HG03039 (cell line): ENCODE measurements at regions not wholly inside any gene's neighbourhood (a gene's known extent, or its start where the extent isn't known, plus 50 kb on each side); places are given as distances from the start of the nearest gene placed in this dataset.

Source experiments
- ATAC-seq: cut with Tn5 transposase; IDR thresholded peaks from one replicate; pipeline ENCODE4 v1.9.1; 2021; ENCODE audit warnings: mild to moderate bottlenecking, moderate library complexity; ENCODE audit not compliant: unreplicated experiment

DNA sequence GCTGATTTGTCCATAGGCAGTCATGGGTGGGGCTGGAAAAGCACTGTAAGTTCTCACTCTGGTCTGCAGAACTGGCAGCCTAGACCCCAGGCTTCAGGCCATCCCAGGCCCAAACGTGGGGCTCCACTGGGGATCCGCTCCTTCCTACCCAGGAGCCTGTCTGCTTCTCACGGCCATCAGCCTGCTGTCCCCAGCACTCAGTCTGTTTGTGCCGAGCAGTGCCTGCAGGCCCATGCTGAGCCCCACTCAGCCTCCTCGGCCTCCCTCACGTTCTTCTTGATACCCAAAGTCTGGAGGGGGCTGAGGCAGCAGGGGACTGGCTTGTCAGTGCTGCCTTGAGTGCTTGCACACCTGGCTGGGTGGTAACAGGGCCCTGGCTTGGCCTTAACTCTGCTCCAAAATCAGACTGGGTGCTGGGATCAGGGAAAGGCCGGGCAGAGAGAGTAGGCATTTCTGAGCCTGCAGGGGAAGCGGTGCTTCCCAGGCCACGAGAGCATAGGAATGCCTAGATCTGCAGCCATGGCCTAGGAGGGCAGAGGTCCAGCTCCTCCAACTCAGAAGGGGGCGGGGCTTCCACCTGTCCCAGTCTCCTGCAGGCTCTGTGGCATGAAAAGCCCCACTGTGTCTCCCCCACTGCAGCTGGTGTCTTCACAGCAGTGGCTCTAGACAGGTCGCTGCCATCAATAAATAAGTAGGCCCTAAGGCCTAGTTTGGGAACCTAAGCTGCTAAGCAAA lies 772.4 kb upstream of the FBXO33 start:
- no peak for ATAC-seq

- no peak for ATAC-seq
These were observed 766.9 kb upstream of the FBXO33 start for GRCh38 chr14:40199101-40199500.

- no peak for ATAC-seq
These were observed 765.1 kb upstream of the FBXO33 start for GRCh38 chr14:40197344-40197743.

DNA sequence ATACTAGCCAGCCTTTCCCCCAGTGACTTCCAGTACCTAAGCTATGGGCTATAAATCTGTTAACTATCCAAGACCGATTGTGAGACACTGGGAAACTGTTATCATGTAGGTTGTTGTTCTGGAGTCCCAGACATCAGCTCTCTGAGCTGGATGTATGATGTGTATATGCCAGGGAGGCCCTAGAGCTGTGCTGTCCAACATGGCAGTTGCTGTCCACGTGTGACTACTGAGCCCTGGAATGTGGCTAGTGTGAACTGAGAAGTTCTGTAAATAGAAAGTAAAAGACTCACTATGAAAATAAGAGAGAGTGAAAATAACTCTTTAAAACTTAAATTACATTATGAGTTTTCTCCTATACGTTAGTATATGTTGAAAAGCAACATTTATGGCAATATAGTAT lies 755.8 kb upstream of the FBXO33 start:
- ATAC-seq: no peak

DNA sequence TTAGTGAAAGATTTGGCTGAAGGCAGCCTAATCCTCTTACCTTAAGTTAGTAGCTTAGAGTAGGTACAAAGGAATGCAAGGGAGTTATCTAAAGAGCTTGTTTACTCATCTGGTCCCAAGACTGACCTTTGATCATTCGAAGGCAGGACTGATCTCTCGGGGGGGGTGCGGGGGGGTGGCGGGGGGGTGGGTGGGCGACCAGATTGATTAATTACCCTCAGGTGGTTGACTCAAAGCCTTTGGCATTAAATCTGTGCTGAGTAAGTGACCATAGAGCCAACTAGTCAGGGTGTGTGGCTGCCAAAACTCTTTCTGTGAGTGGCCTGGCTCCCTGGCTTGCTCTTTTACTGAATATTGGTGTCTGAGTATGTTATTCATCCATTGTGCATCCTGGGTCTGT lies 731.9 kb upstream of the FBXO33 start:
- ATAC-seq: no peak

GRCh38 chr14:40139657-40140056 lies 707.4 kb upstream of the FBXO33 start:
- no peak for ATAC-seq

DNA sequence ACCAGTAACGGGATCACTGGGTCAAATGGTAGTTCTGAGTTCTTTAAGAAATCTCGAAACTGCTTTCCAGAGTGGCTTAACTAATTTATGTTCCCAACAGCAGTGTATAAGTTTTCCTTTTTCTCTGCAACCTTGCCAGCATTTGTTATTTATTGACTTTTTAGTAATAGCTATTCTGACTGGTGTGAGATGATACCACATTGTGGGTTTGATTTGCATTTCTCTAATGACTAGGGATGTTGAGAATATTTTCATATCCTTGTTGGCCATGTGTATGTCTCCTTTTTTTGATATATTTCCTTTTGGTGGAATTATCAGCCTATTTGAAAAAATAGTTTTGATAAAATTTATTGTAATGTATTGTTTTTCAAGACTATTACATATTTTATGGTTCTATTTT lies 701.2 kb upstream of the FBXO33 start:
- ATAC-seq: no peak

DNA sequence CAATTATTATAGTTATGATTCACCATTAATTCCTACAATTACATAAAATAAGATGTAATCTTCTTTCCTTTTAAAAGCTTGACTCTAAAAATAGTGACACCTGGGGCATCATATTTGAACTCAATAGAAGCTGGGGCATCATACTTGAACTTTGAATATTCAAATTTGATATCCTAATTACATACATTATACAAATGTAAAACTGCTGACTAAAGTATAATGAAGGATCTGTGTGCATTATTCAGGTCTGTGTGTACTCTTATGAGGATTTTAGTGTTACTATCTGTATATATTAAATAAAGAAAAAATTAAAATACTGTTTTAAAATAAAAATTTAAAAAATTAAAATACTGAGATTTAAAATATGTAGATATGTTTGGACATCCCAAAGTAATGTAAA lies 696.9 kb upstream of the FBXO33 start:
- ATAC-seq: no peak

GRCh38 chr14:40123816-40124215 lies 691.6 kb upstream of the FBXO33 start:
- ATAC-seq: no peak

DNA sequence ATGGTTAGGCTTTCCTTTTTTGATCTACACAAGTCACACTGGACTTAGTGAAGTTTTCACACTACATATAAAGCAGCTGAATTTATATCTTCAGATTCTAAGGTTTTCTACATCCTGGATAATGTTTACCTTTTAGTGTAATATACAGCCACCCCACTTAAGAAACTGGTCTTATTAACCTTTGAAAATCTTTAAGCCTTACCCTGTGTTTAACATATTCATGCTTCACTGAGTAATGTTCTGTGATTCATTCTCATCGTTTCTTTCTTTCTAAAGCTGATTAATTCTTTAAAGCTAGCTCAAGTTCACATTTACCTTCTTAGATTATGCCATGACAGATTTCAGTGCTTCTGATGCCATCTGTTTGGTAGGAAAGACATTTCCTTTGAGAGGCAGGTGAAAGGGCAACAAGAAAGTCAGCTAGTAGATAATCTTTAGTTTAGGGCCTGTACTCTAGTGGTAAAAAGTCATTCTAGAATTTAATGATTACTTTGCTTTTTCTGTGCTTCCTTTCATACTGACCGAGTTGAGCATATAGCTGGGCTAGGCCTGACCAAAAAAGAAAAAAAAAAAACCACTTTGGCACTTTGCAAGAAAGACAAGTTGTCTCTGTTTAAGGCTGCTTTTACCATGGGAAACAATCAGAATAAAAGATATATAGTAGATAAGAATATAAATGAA lies 690.9 kb upstream of the FBXO33 start:
- no peak for ATAC-seq

GRCh38 chr14:40119765-40120164 lies 687.5 kb upstream of the FBXO33 start:
- no peak for ATAC-seq

DNA sequence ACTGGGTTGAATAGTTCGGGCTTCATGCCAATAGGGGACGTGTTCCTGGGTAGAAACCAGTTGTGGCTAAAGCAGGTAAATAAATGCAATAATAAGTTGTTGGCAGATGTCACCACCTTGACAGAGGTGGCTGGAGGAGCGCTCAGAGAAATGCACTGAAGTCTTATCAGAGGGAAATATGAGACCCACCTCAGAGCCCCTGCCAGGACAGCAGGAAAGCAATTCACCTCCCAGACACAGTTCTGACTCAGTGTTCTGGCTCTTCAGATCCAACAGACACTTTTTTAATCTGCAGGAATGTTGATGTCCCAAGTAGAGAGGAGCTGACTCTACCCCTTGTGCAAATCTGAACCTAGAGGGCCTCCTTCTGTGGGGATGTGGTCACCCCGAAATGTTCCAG lies 687.1 kb upstream of the FBXO33 start:
- ATAC-seq: no peak

GRCh38 chr14:40115583-40115982 lies 683.4 kb upstream of the FBXO33 start:
- no peak for ATAC-seq

DNA sequence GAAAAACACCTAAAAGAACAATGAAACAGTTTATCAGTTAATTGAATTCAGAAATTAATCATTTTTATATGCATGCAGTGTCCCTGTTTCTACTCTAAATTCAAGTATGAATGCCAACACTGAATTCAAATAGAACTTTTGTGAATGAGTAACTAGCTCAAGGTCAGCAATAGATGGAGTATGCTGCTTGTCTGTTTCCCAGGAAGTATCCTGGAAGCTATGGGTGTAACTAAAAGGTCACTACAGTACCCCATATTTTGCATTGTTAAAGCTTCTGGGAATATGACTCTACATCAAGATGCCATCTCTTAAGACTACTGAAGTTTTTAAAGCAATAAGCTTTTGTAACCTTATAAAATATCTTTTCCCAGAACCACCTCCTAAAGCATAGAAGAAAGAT lies 681.4 kb upstream of the FBXO33 start:
- no peak for ATAC-seq

DNA sequence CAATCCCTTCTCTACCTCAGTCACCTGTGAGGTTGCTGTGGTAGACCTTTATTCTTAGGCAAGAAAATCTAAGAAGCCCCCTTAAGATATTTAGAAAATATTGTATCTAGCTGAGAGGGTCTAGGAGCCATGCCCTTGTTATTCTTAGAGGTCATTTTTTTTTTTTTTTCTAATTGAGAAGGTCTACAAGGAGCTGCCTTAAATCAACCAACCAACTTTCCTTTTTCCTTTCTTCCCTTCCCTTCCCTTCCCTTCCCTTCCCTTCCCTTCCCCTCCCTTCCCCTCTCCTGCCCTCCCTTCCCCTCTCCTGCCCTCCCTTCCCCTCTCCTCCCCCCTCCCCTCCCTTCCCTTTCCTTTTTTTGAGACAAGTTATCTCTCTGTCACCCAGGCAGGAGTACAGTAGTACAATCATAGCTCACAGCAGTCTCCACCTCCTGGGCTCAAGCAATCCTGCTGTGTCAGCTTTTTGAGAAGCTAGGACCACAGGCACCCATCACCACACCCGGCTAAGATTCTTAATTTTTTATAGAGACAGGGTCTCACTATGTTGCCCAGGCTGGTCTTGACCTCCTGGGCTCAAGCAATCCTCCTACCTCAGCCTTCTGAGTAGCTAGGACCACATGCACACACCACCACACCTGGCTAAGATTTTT lies 668.4 kb upstream of the FBXO33 start:
- no peak for ATAC-seq

DNA sequence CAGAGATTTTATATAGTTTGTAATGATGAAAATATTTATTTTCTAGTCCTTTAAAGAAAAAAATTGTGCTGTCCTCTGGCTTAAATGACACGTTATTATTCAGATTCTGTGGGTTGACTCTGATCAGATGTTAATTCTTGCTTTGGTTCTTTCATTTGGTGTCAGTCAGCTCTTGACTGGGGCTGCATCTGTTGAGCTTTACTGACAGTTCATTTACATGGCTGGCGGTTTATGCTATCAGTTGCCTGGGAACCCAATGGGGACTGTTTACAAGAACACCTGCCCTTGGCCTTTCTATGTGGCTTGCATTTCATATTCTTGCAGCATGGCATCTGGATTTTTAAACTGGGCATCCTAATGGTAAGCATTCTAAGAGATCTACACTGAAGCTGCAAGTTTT lies 667.1 kb upstream of the FBXO33 start:
- ATAC-seq: no peak

- no peak for ATAC-seq
These were observed 666.2 kb upstream of the FBXO33 start for GRCh38 chr14:40098468-40098867.

GRCh38 chr14:40096968-40097367 lies 664.7 kb upstream of the FBXO33 start:
- no peak for ATAC-seq

GRCh38 chr14:40093800-40094199 lies 661.6 kb upstream of the FBXO33 start:
- no peak for ATAC-seq

DNA sequence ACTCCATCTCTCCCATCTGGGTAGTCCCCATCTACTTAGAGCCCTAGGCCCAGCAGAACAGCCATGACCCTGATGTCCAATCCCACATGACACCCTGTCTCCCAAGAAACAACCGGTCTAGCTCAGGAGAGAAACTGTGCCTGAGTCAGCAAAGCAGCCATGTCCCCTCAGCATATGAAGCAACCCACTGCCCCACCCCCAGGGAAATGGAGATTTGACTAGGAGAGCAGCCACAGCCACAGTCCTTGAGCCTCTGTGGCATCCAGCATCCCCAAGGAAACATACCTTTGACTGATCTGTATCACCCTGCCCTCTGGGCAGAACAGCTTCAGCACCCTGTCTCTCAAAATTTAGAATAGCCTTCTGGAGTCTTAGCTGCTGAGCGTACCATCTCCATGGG lies 641.9 kb upstream of the FBXO33 start:
- no peak for ATAC-seq

GRCh38 chr14:40072175-40072574 lies 639.9 kb upstream of the FBXO33 start:
- no peak for ATAC-seq
